GM19455 (cell line): ENCODE measurements at regions not wholly inside any gene's neighbourhood (a gene's known extent, or its start where the extent isn't known, plus 50 kb on each side); places are given as distances from the start of the nearest gene placed in this dataset.

Source experiments
- ATAC-seq: cut with Tn5 transposase; IDR thresholded peaks from one replicate; pipeline ENCODE4 v1.9.1; 2021; ENCODE audit not compliant: unreplicated experiment

GRCh38 chr1:239023732-239024360 lies 362.5 kb upstream of the CHRM3 start:
- ATAC-seq = no peak

GRCh38 chr1:239016337-239016736 lies 370.0 kb upstream of the CHRM3 start:
- no peak for ATAC-seq

GRCh38 chr1:239011382-239011781 lies 375.0 kb upstream of the CHRM3 start:
- no peak for ATAC-seq

- ATAC-seq = no peak
Measured at GRCh38 chr1:239008568-239008967, 377.8 kb upstream of the CHRM3 start.

- ATAC-seq = no peak
Measured at GRCh38 chr1:239006276-239006675, 380.1 kb upstream of the CHRM3 start.

- no peak for ATAC-seq
Measured at GRCh38 chr1:238999944-239000343, 386.4 kb upstream of the CHRM3 start.

GRCh38 chr1:238998577-238998976 lies 387.8 kb upstream of the CHRM3 start:
- no peak for ATAC-seq

GRCh38 chr1:238991765-238992495 lies 394.4 kb upstream of the CHRM3 start:
- ATAC-seq = no peak

GRCh38 chr1:238985312-238985711 lies 401.1 kb upstream of the CHRM3 start:
- no peak for ATAC-seq

GRCh38 chr1:238982736-238983135 lies 403.6 kb upstream of the CHRM3 start:
- ATAC-seq = no peak

- no peak for ATAC-seq
Measured at GRCh38 chr1:238981317-238981933, 404.9 kb upstream of the CHRM3 start.

GRCh38 chr1:238980053-238980452 lies 406.3 kb upstream of the CHRM3 start:
- ATAC-seq = no peak

GRCh38 chr1:238964631-238965030 lies 421.7 kb upstream of the CHRM3 start:
- ATAC-seq = no peak

- ATAC-seq = no peak
Measured at GRCh38 chr1:238962941-238963340, 423.4 kb upstream of the CHRM3 start.

- no peak for ATAC-seq
Measured at GRCh38 chr1:238961790-238962189, 424.6 kb upstream of the CHRM3 start.

GRCh38 chr1:238960071-238960470 lies 426.3 kb upstream of the CHRM3 start:
- no peak for ATAC-seq

- ATAC-seq = no peak
Measured at GRCh38 chr1:238955934-238956333, 430.4 kb upstream of the CHRM3 start.

GRCh38 chr1:238954865-238955264 lies 431.5 kb upstream of the CHRM3 start:
- no peak for ATAC-seq

GRCh38 chr1:238953448-238954010 lies 432.8 kb upstream of the CHRM3 start:
- ATAC-seq = no peak

- no peak for ATAC-seq
Measured at GRCh38 chr1:238951809-238952208, 434.6 kb upstream of the CHRM3 start.

GRCh38 chr1:238950784-238951183 lies 435.6 kb upstream of the CHRM3 start:
- no peak for ATAC-seq

- no peak for ATAC-seq
Measured at GRCh38 chr1:238950017-238950416, 436.4 kb upstream of the CHRM3 start.
